HG03135 (cell line): ENCODE measurements at regions not wholly inside any gene's neighbourhood (a gene's known extent, or its start where the extent isn't known, plus 50 kb on each side); places are given as distances from the start of the nearest gene placed in this dataset.
"Not testable (repeated sequence)": the region's sequence is repeated elsewhere in the genome, so short reads cannot be mapped to it uniquely, and the experiment has no call there.

Experiments
- ATAC-seq: cut with Tn5 transposase; IDR thresholded peaks from one replicate; pipeline ENCODE4 v1.9.1; 2021; ENCODE audit warnings: mild to moderate bottlenecking, moderate library complexity; ENCODE audit not compliant: unreplicated experiment

GRCh38 chr6:150495126-150495525, 104.6 kb upstream of the PLEKHG1 start:
- ATAC-seq, result no peak

GRCh38 chr6:150496629-150497028, 103.1 kb upstream of the PLEKHG1 start:
- ATAC-seq, result no peak

GRCh38 chr6:150499882-150500312, 99.8 kb upstream of the PLEKHG1 start:
- ATAC-seq, result no peak

- not testable (repeated sequence) for ATAC-seq
Measured at GRCh38 chr6:150500568-150500967, 99.1 kb upstream of the PLEKHG1 start.

GRCh38 chr6:150503041-150503440, 96.6 kb upstream of the PLEKHG1 start:
- no peak for ATAC-seq

- no peak for ATAC-seq
Measured at GRCh38 chr6:150503586-150504339, 95.9 kb upstream of the PLEKHG1 start.

GRCh38 chr6:150507361-150507760, 92.3 kb upstream of the PLEKHG1 start:
- ATAC-seq, result not testable (repeated sequence)

GRCh38 chr6:150510576-150510975, 89.1 kb upstream of the PLEKHG1 start:
- ATAC-seq, result no peak

GRCh38 chr6:150511313-150511712, 88.4 kb upstream of the PLEKHG1 start:
- no peak for ATAC-seq

GRCh38 chr6:150514806-150515380, 84.8 kb upstream of the PLEKHG1 start:
- ATAC-seq, result no peak

GRCh38 chr6:150516199-150516598, 83.5 kb upstream of the PLEKHG1 start:
- ATAC-seq, result no peak

GRCh38 chr6:150517175-150517574, 82.5 kb upstream of the PLEKHG1 start:
- no peak for ATAC-seq

- ATAC-seq, result no peak
Measured at GRCh38 chr6:150521482-150521881, 78.2 kb upstream of the PLEKHG1 start.

- not testable (repeated sequence) for ATAC-seq
Measured at GRCh38 chr6:150523216-150523615, 76.5 kb upstream of the PLEKHG1 start.

- no peak for ATAC-seq
Measured at GRCh38 chr6:150525300-150525699, 74.4 kb upstream of the PLEKHG1 start.

- no peak for ATAC-seq
Measured at GRCh38 chr6:150527100-150527499, 72.6 kb upstream of the PLEKHG1 start.

GRCh38 chr6:150528648-150529285, 70.9 kb upstream of the PLEKHG1 start:
- ATAC-seq, result no peak

GRCh38 chr6:150529646-150530045, 70.0 kb upstream of the PLEKHG1 start:
- no peak for ATAC-seq

- ATAC-seq, result no peak
Measured at GRCh38 chr6:150531957-150532356, 67.7 kb upstream of the PLEKHG1 start.

GRCh38 chr6:150534553-150534952, 65.1 kb upstream of the PLEKHG1 start:
- no peak for ATAC-seq

- no peak for ATAC-seq
Measured at GRCh38 chr6:150535151-150535804, 64.4 kb upstream of the PLEKHG1 start.

- ATAC-seq, result no peak
Measured at GRCh38 chr6:150535818-150536220, 63.9 kb upstream of the PLEKHG1 start.
